PC-3 (cell line): ENCODE measurements at regions not wholly inside any gene's neighbourhood (a gene's known extent, or its start where the extent isn't known, plus 50 kb on each side); places are given as distances from the start of the nearest gene placed in this dataset.

Experiments
- ATAC-seq: fragments of 200-7000 bp; cut with Tn5 transposase; 2 replicates; pipeline ENCODE4 v1.9.1; 2020; ENCODE audit warnings: mild to moderate bottlenecking, moderate library complexity
- BruUV-seq: library from RNA; stranded (reverse); fragments of 400-500 nt; replicated peaks from 2 replicates; lab custom pipeline; 2021; lab: Mats Ljungman, UMichigan
- CTCF ChIA-PET: fragments of 300-600 bp; sonication (Branson Sonifier 250); formaldehyde crosslinking; loops from one replicate; lab custom pipeline; 2022; ENCODE audit warnings: antibody characterized with exemption; lab: Charles Lee
- POLR2A ChIA-PET: fragments of 300-600 bp; sonication (Branson Sonifier 250); formaldehyde crosslinking; loops from one replicate; lab custom pipeline; 2022; ENCODE audit warnings: antibody characterized with exemption; ENCODE audit not compliant: unreplicated experiment; lab: Charles Lee
- DNase-seq: peaks from one replicate; pipeline ENCODE4 v3.0.0-alpha.2; 2015
- H2AFZ ChIP-seq: fragments of 300-600 bp; sonication (generic); 2 replicates; pipeline ENCODE4 v1.6.0; 2016; ENCODE audit warnings: antibody characterized with exemption, low read length
- H3F3A ChIP-seq: fragments of 300-600 bp; sonication (generic); one replicate; pipeline ENCODE4 v1.6.0; 2017; ENCODE audit warnings: antibody characterized with exemption, low read length, control low read depth, mild to moderate bottlenecking; ENCODE audit not compliant: unreplicated experiment
- H3K27ac ChIP-seq: fragments of 300-600 bp; sonication (generic); 2 replicates; pipeline ENCODE4 v1.5.1; 2016; ENCODE audit warnings: mild to moderate bottlenecking, low read length
- H3K27me3 ChIP-seq: fragments of 300-600 bp; sonication (generic); 2 replicates; pipeline ENCODE4 v1.6.1; 2016; ENCODE audit warnings: low read length, mixed read lengths
- H3K36me3 ChIP-seq: fragments of 300-600 bp; sonication (generic); 2 replicates; pipeline ENCODE4 v1.6.1; 2016; ENCODE audit warnings: low read depth, mixed run types, low read length, mixed read lengths
- H3K4me1 ChIP-seq: fragments of 300-600 bp; sonication (generic); 2 replicates; pipeline ENCODE4 v1.5.1; 2016; ENCODE audit warnings: low read length; ENCODE audit not compliant: insufficient read depth
- H3K4me2 ChIP-seq: fragments of 300-600 bp; sonication (generic); 2 replicates; pipeline ENCODE4 v1.6.0; 2016; ENCODE audit warnings: low read length
- H3K4me3 ChIP-seq: fragments of 300-600 bp; sonication (generic); 2 replicates; pipeline ENCODE4 v1.5.1; 2016; ENCODE audit warnings: mild to moderate bottlenecking, low read length, mixed read lengths
- H3K79me2 ChIP-seq: fragments of 300-600 bp; sonication (generic); 2 replicates; pipeline ENCODE4 v1.6.1; 2017; ENCODE audit warnings: low read length, mixed read lengths
- H3K9ac ChIP-seq: fragments of 300-600 bp; sonication (generic); 2 replicates; pipeline ENCODE4 v1.6.0; 2016; ENCODE audit warnings: mild to moderate bottlenecking, low read length
- H3K9me2 ChIP-seq: fragments of 300-600 bp; sonication (generic); replicated peaks from 2 replicates; pipeline ENCODE4 v1.6.1; 2016; ENCODE audit warnings: mixed run types, low read length, mixed read lengths
- H3K9me3 ChIP-seq: fragments of 300-600 bp; sonication (generic); 2 replicates; pipeline ENCODE4 v1.6.1; 2016; ENCODE audit warnings: low read length, mixed read lengths
- H4K20me1 ChIP-seq: fragments of 300-600 bp; sonication (generic); 2 replicates; pipeline ENCODE4 v1.6.1; 2016; ENCODE audit warnings: low read length, mixed read lengths
- CTCF ChIP-seq: fragments of 300-600 bp; sonication (generic); conservative IDR thresholded peaks from 2 replicates; pipeline ENCODE4 v1.5.1; 2017; ENCODE audit warnings: antibody characterized with exemption, low read depth, mild to moderate bottlenecking, low read length
- EZH2 ChIP-seq: fragments of 300-600 bp; sonication (generic); IDR thresholded peaks from one replicate; pipeline ENCODE4 v1.6.1; 2017; ENCODE audit warnings: antibody characterized with exemption, mild to moderate bottlenecking, low read length; ENCODE audit not compliant: unreplicated experiment
- EZH2phosphoT487 ChIP-seq: fragments of 300-600 bp; sonication (generic); IDR thresholded peaks from 2 replicates; pipeline ENCODE4 v1.6.1; 2018; ENCODE audit warnings: mild to moderate bottlenecking, antibody characterized with exemption, low read length, borderline replicate concordance
- intact Hi-C: fragments of 100-400 bp; cut with micrococcal nuclease; formaldehyde crosslinking; loops from 2 replicates; pipeline ENCODE4 v1.9.0; 2023

- H3K4me1 ChIP-seq: peaks cover 28% of the 10 kb centered on the region
- no peak overlapping the region for H3K9ac ChIP-seq
- ATAC-seq (no peak), DNase-seq (no peak)
- no peak overlapping the region for H3K27ac ChIP-seq
- H3K4me3 ChIP-seq: no peak overlapping the region
- H2AFZ ChIP-seq: no peak overlapping the region
- no peaks in the 10 kb centered on the region for H4K20me1 ChIP-seq
- POLR2A ChIA-PET: no interaction called here
- H3K27me3 ChIP-seq: peaks cover 7% of the 10 kb centered on the region; the same call in 1 of the 2 replicates
- CTCF ChIA-PET: no interaction called here
- no peaks in the 10 kb centered on the region for H3K9me3 ChIP-seq
- H3K4me2 ChIP-seq: no peak overlapping the region
- H3K36me3 ChIP-seq: no peaks in the 10 kb centered on the region
- intact Hi-C loops: loop anchor here (10.0 kb wide), 1 partner anchor 518 kb away; the partner anchor contains the start of gene KALRN
- H3K79me2 ChIP-seq: no peaks in the 10 kb centered on the region
- TF ChIP-seq EZH2phosphoT487 (no peak), CTCF (no peak), EZH2 (no peak)
- no peaks in the 10 kb centered on the region for H3K9me2 ChIP-seq
- H3F3A ChIP-seq: no peaks in the 10 kb centered on the region
- no TSS peak for BruUV-seq
These were observed 177.1 kb upstream of the UMPS start for GRCh38 chr3:124553178-124553577.

GRCh38 chr3:124556636-124557035 is 173.6 kb upstream of the UMPS start:
- TF ChIP-seq EZH2 (no peak), EZH2phosphoT487 (no peak), CTCF (no peak)
- intact Hi-C loops: loop anchor here (10.0 kb wide), 1 partner anchor 522 kb away; the partner anchor contains the start of gene KALRN
- H4K20me1 ChIP-seq: no peaks in the 10 kb centered on the region
- no TSS peak for BruUV-seq
- H3K36me3 ChIP-seq: no peaks in the 10 kb centered on the region
- H3K9me2 ChIP-seq: no peaks in the 10 kb centered on the region
- peaks cover 50% of the 10 kb centered on the region for H3K4me1 ChIP-seq
- no peak overlapping the region for H3K27ac ChIP-seq
- no peak for ATAC-seq
- H3K79me2 ChIP-seq: no peaks in the 10 kb centered on the region
- H2AFZ ChIP-seq: no peak overlapping the region
- H3K9ac ChIP-seq: no peak overlapping the region
- H3K9me3 ChIP-seq: no peaks in the 10 kb centered on the region
- H3F3A ChIP-seq: no peaks in the 10 kb centered on the region
- no peak overlapping the region for H3K4me3 ChIP-seq
- DNase-seq: no peak
- ChIA-PET CTCF (no interaction called here), POLR2A (no interaction called here)
- H3K27me3 ChIP-seq: peaks cover 7% of the 10 kb centered on the region; the same call in 1 of the 2 replicates
- H3K4me2 ChIP-seq: no peak overlapping the region

GRCh38 chr3:124557433-124558232 is 172.6 kb upstream of the UMPS start:
- no peaks in the 10 kb centered on the region for H3K9me3 ChIP-seq

More at GRCh38 chr3:124557433-124558232, 172.6 kb upstream of the UMPS start:
- no peaks in the 10 kb centered on the region for H3K9me2 ChIP-seq
- peaks cover 7% of the 10 kb centered on the region; the same call in 1 of the 2 replicates for H3K27me3 ChIP-seq
- ChIA-PET POLR2A (no interaction called here), CTCF (no interaction called here)
- H3F3A ChIP-seq: no peaks in the 10 kb centered on the region
- H3K4me1 ChIP-seq: peaks cover 40% of the 10 kb centered on the region
- intact Hi-C loops: loop anchor here (10.0 kb wide), 1 partner anchor 523 kb away; the partner anchor contains the start of gene KALRN
- no peak for TF ChIP-seq EZH2phosphoT487
- no peak for TF ChIP-seq EZH2
- TF ChIP-seq CTCF: no peak
- H3K4me3 ChIP-seq: no peak overlapping the region
- H3K27ac ChIP-seq: no peak overlapping the region
- ATAC-seq: 0 out of 2 replicates have a peak, but pooled peaks have one; percentile 17
- DNase-seq: peak; percentile 59
- H3K36me3 ChIP-seq: no peaks in the 10 kb centered on the region
- no peak overlapping the region for H3K9ac ChIP-seq
- no peaks in the 10 kb centered on the region for H3K79me2 ChIP-seq
- 0 out of 2 replicates have a peak overlapping the region, but pooled peaks have one; percentile 7 for H3K4me2 ChIP-seq
- H2AFZ ChIP-seq: no peak overlapping the region
- no peaks in the 10 kb centered on the region for H4K20me1 ChIP-seq
- BruUV-seq: no TSS peak
